Astrocyte (in vitro differentiated cells and primary cell): ENCODE measurements at regions not wholly inside any gene's neighbourhood (a gene's known extent, or its start where the extent isn't known, plus 50 kb on each side); places are given as distances from the start of the nearest gene placed in this dataset.

ENCODE experiments used
- EZH2 ChIP-seq: IDR thresholded peaks from 2 replicates; pipeline ENCODE4 v1.6.1; 2012; ENCODE audit warnings: mild to moderate bottlenecking, low read length, inconsistent platforms; ENCODE audit not compliant: insufficient read depth
- TF ChIP-seq, protein P1 (sequence below): IDR thresholded peaks from 2 replicates; pipeline ENCODE4 v1.5.1; 2011; ENCODE audit warnings: low read depth, mild to moderate bottlenecking, inconsistent platforms, low read length, moderate library complexity; ENCODE audit not compliant: insufficient read depth

GRCh38 chr3:30180310-30181177 lies 425.9 kb upstream of the TGFBR2 start:
- TF ChIP-seq, protein P1, sequence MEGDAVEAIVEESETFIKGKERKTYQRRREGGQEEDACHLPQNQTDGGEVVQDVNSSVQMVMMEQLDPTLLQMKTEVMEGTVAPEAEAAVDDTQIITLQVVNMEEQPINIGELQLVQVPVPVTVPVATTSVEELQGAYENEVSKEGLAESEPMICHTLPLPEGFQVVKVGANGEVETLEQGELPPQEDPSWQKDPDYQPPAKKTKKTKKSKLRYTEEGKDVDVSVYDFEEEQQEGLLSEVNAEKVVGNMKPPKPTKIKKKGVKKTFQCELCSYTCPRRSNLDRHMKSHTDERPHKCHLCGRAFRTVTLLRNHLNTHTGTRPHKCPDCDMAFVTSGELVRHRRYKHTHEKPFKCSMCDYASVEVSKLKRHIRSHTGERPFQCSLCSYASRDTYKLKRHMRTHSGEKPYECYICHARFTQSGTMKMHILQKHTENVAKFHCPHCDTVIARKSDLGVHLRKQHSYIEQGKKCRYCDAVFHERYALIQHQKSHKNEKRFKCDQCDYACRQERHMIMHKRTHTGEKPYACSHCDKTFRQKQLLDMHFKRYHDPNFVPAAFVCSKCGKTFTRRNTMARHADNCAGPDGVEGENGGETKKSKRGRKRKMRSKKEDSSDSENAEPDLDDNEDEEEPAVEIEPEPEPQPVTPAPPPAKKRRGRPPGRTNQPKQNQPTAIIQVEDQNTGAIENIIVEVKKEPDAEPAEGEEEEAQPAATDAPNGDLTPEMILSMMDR = no peak
- no peak for TF ChIP-seq EZH2
